GM12865 (cell line): ENCODE measurements at regions not wholly inside any gene's neighbourhood (a gene's known extent, or its start where the extent isn't known, plus 50 kb on each side); places are given as distances from the start of the nearest gene placed in this dataset.

ENCODE experiments used
- DNase-seq: peaks from one replicate; pipeline ENCODE4 v3.0.0; 2010; ENCODE audit warnings: low read depth
- H3K4me3 ChIP-seq: 2 replicates; pipeline ENCODE4 v1.5.1; 2011; ENCODE audit warnings: mild to moderate bottlenecking, low read depth, low read length, control low read depth
- TF ChIP-seq, protein P1 (sequence below): IDR thresholded peaks from 2 replicates; pipeline ENCODE4 v1.5.1; 2011; ENCODE audit warnings: low read length, control low read depth, low read depth, inconsistent platforms; ENCODE audit not compliant: insufficient read depth; ENCODE audit errors: missing control alignments

DNA sequence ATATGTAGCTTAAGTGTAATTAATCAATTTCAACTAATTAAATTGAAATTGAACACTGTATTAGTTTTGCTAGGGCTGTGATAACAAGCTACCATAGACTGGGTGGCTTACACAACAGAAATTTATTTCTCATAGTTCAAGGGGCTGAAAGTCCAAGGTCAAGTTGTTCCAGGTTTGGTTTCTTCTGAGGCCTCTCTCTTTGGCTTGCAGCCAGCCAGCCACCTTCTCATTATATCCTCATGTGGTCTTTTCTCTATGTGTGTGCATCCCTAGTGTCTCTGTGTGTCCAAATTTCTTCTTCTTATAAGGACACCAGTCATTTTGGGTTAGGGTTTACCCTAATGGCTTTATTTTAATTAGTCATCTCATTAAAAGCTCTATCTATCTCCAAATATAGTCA, 611.7 kb downstream of the UTRN start:
- TF ChIP-seq, protein P1, sequence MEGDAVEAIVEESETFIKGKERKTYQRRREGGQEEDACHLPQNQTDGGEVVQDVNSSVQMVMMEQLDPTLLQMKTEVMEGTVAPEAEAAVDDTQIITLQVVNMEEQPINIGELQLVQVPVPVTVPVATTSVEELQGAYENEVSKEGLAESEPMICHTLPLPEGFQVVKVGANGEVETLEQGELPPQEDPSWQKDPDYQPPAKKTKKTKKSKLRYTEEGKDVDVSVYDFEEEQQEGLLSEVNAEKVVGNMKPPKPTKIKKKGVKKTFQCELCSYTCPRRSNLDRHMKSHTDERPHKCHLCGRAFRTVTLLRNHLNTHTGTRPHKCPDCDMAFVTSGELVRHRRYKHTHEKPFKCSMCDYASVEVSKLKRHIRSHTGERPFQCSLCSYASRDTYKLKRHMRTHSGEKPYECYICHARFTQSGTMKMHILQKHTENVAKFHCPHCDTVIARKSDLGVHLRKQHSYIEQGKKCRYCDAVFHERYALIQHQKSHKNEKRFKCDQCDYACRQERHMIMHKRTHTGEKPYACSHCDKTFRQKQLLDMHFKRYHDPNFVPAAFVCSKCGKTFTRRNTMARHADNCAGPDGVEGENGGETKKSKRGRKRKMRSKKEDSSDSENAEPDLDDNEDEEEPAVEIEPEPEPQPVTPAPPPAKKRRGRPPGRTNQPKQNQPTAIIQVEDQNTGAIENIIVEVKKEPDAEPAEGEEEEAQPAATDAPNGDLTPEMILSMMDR = no peak
- no peak overlapping the region for H3K4me3 ChIP-seq
- DNase-seq = no peak

DNA sequence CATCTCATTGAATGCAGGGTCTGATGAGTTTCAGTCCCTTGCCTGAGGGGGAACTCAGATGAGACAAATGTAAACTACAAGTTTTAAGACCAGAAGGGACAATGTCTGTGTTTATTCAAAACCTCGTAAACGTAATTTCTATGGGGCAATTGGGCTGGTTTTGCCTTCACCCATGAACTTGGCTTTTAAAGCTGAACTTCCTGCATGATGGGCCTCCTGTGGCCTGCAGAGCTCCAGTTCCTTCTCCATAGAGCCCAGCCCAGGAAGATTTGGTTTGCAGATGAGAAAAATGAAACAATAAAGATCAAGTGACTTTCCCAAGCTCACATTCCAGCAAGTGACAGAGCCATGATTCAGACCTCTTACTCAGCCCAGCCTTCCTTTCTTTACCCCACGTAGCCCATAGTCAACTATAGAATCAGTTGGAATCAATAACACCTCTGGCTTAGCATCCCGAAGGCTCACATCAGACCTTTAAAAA, 612.3 kb downstream of the UTRN start:
- TF ChIP-seq, protein P1 = no peak
- no peak overlapping the region for H3K4me3 ChIP-seq
- DNase-seq = no peak

DNA sequence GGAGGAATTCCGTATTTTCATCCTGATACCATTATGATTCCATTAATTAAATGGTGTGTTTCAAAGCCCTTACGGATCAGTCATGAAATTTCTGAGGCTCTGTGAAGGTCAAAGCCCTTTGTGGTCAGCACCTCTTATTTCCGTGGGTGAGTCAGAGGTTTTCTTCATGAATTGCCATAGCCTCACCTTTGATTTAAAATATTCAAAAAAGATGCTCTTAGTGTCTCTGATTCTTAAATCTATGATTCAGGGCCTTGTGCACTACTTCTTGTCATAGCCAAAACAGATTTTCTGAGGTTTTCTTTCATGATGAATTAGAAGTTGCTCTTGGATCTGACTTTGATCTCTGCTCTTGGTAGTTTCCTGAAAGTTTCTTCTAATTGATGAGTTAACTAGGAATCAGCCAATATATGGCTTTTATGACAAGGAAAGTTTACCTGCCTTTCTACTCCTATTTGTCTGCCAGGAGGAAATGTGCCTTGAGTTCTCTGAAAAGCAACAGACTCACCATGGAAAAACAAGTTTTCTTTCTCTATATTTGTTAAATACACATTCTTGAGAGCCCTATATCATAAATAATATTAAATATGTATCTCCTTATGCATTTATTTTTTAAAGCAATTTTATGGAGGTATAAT, 613.0 kb downstream of the UTRN start:
- no peak for DNase-seq
- H3K4me3 ChIP-seq = no peak overlapping the region
- TF ChIP-seq, protein P1 = no peak

DNA sequence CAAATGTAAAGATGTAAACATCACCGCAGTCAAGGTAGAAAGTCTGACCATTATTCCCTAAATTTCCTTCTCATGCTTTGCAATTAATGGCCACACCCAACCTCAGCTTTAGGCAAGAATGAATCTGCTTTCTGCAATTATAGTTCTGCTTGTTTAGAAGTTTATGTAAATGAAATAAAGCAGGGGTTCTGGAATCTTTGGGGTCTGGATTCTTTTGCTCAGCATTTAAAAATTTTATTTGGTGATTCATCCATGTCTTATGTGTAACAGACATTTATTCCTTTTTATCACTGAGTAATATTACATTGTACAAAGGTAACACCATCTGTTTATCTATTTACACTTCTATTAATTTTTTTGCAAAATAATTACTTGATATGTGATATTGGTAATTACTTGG, 613.6 kb downstream of the UTRN start:
- TF ChIP-seq, protein P1 = no peak

DNA sequence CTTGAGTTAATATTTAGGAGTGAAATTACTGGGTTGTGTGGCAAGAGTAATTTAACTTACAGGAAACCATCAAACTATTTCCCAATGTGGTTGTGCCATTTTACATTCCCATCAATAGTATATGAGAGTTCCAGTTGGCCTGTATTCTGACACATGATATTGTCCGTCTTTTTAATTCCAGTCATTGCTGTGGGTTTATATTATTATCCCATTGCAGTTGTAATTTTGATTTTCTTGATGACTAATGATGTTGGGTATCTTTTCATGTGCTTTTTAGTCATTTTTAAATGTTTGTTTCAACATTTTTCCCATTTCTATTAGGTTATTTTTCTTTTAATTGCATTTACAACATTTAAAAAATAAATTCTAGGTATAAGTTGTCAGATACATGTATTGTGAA, 614.0 kb downstream of the UTRN start:
- no peak for DNase-seq
- TF ChIP-seq, protein P1 = no peak

More for the DNA sequence above, 613.6 kb downstream of the UTRN start:
- no peak overlapping the region for H3K4me3 ChIP-seq
- no peak for DNase-seq

DNA sequence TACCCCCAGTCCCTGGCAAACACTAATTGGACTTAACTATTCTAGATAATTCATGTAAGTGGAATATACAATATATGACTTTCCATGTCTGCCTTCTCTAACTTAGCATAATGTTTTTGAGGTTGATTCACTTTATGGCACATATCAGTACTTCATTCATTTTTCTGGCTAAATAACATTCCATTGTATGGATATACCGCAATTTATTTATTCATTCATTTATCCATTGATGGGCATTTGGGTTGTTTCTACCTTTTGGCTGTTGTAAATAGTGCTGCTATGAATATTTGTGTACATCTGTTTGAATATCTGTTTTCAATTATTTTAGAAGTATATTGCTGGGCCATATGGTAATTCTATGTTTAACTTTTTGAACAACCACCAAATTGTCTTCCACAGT, 616.3 kb downstream of the UTRN start:
- TF ChIP-seq, protein P1 = no peak
- no peak overlapping the region for H3K4me3 ChIP-seq
- no peak for DNase-seq

More for the DNA sequence above, 614.0 kb downstream of the UTRN start:
- no peak overlapping the region for H3K4me3 ChIP-seq

DNA sequence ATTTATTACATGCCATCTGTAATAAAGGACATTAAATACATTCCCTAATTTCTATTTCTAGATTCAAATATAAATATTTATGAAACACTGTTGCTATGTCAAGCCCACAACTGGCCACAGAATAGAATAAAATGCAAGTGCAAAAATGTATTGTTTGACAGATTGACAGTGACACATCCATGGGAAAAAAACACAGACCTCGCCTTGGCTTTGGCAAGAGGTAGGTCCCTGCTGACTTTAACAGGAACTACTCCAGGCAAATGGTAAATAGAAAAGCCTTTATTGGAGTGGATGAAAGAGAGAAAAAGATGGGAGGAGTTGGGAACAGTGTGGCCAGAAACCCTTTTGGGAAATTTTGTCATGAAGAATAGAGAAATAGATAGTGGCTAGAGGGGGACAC, 622.9 kb downstream of the UTRN start:
- no peak for DNase-seq
- no peak overlapping the region for H3K4me3 ChIP-seq
- TF ChIP-seq, protein P1 = no peak
